ENCODE measurements at regions not wholly inside any gene's neighbourhood (a gene's known extent, or its start where the extent isn't known, plus 50 kb on each side); places are given as distances from the start of the nearest gene placed in this dataset.

DNA sequence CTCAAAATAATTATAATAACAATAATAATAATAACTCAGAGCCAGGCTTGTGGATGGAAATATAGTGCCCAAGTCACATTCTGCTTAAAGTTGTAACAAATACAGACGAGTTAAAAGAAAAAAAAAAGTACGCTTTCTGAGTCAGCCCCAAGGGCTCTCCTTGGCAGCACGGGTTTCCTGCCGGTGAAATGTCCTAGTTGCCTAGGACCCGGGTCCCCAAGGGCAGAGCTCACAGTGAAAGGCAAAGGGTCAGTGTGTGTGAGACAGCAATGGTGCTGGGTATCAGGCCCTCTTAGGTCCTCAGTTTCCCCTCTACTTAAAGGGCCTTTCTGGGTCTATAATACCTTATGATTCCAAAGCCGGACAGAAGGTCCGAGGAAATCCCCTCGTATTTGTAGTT, 96.3 kb upstream of the CLMN start:
- TF ChIP-seq CTCF (IDR thresholded peaks at IDR 0.05; ENCODE audit: low read depth, low read length, poor library complexity, severe bottlenecking) (no peak), EZH2phosphoT487 (IDR thresholded peaks at IDR 0.05; ENCODE audit: borderline replicate concordance, low read length) (no peak)
